K562 (cell line): ENCODE measurements at regions not wholly inside any gene's neighbourhood (a gene's known extent, or its start where the extent isn't known, plus 50 kb on each side); places are given as distances from the start of the nearest gene placed in this dataset.
A peak's percentile ranks its signal among the peaks of the same experiment; 100 is the strongest.

Source experiments
- ATAC-seq: fragments of 200-7000 bp; cut with Tn5 transposase; 3 replicates; pipeline ENCODE4 v1.9.1; 2020; ENCODE audit warnings: moderate library complexity
- BruUV-seq: library from RNA; stranded (reverse); fragments of 400-500 nt; replicated peaks from 2 replicates; lab custom pipeline; 2021; lab: Mats Ljungman, UMichigan
- CTCF ChIA-PET: fragments of 300-600 bp; formaldehyde crosslinking; extraction: SDS; loops from one replicate; lab custom pipeline; 2021; ENCODE audit warnings: low intra/inter-chr PET ratio; lab: Yijun Ruan, JAX
- POLR2A ChIA-PET: fragments of 300-600, 350-650 bp; sonication (Branson Sonifier 250); formaldehyde crosslinking; extraction: SDS; loops from one replicate; lab custom pipeline; 2021; ENCODE audit warnings: antibody characterized with exemption, inconsistent platforms; lab: Yijun Ruan, JAX
- DNase-seq, 4 experiments: peaks; one replicate each; pipeline versions ENCODE4 v3.0.0 to v3.0.0-alpha.2; 2011 to 2018; ENCODE audit warnings: low spot score in 3 of 4, mixed read lengths in 3 of 4; ENCODE audit errors: extremely low read depth in 1 of 4
- FAIRE-seq: peaks from 2 replicates; lab custom pipeline; 2011; peaks lifted over from hg19 to GRCh38; lab: Jason Lieb, UNC
- H2AFZ ChIP-seq: 2 replicates; pipeline ENCODE4 v1.6.0; 2011; ENCODE audit warnings: low read depth, low read length, control low read depth, inconsistent platforms
- H3K27ac ChIP-seq: fragments of 200-600 bp; 3 replicates; pipeline ENCODE4 v1.8.0; 2011; ENCODE audit warnings: low read depth, mild to moderate bottlenecking, control low read depth, inconsistent platforms, low read length, moderate library complexity, mixed read lengths; ENCODE audit errors: extremely low read depth
- H3K27me3 ChIP-seq, 2 experiments: fragments of 300-600 bp in 1 of 2; 2 replicates in 1 of 2; 3 replicates in 1 of 2; pipeline versions ENCODE4 v1.6.0 to v1.8.0; 2011; ENCODE audit warnings: inconsistent platforms in 2 of 2, low read length in 2 of 2, mild to moderate bottlenecking in 1 of 2, mixed read lengths in 1 of 2, moderate library complexity in 1 of 2; ENCODE audit not compliant: control insufficient read depth in 2 of 2, insufficient read depth in 2 of 2
- H3K36me3 ChIP-seq: fragments of 300-600 bp; 3 replicates; pipeline ENCODE4 v1.8.0; 2011; ENCODE audit warnings: mild to moderate bottlenecking, low read length, inconsistent platforms; ENCODE audit not compliant: control insufficient read depth, insufficient read depth
- H3K4me1 ChIP-seq, 2 experiments: fragments of 200-600 bp in 1 of 2; replicated peaks in 1 of 2; 2 replicates in 1 of 2; 3 replicates in 1 of 2; pipeline versions ENCODE4 v1.5.1 to v1.8.0; 2011; ENCODE audit warnings: inconsistent platforms in 2 of 2, low read length in 2 of 2, mild to moderate bottlenecking in 1 of 2, mixed read lengths in 1 of 2, moderate library complexity in 1 of 2; ENCODE audit not compliant: control insufficient read depth in 2 of 2, insufficient read depth in 2 of 2
- H3K4me2 ChIP-seq: 2 replicates; pipeline ENCODE4 v1.6.1; 2011; ENCODE audit warnings: low read length, control low read depth, inconsistent platforms, mixed read lengths; ENCODE audit not compliant: insufficient read depth
- H3K4me3 ChIP-seq: fragments of 200-600 bp; sonication (generic), shearing (Covaris generic); 2 replicates; pipeline ENCODE4 v1.5.1; 2016; ENCODE audit warnings: control low read depth, inconsistent platforms
- H3K79me2 ChIP-seq: fragments of 200-600 bp; 3 replicates; pipeline ENCODE4 v1.8.0; 2011; ENCODE audit warnings: low read length, inconsistent platforms; ENCODE audit not compliant: control insufficient read depth, insufficient read depth
- H3K9ac ChIP-seq, 2 experiments: 2 replicates each; pipeline versions ENCODE4 v1.6.0 to v1.6.1; 2011; ENCODE audit warnings: low read depth in 2 of 2, low read length in 2 of 2, control low read depth in 1 of 2, inconsistent platforms in 1 of 2, mild to moderate bottlenecking in 1 of 2, mixed read lengths in 1 of 2; ENCODE audit not compliant: insufficient read depth in 1 of 2
- H3K9me1 ChIP-seq: one replicate; pipeline ENCODE4 v1.6.0; 2011; ENCODE audit warnings: inconsistent platforms, mild to moderate bottlenecking, low read length, moderate library complexity; ENCODE audit not compliant: control insufficient read depth, insufficient read depth
- H3K9me3 ChIP-seq: replicated peaks from 2 replicates; pipeline ENCODE4 v1.5.1; 2011; ENCODE audit warnings: low read depth, low read length, inconsistent platforms; ENCODE audit not compliant: control insufficient read depth, insufficient read depth
- H4K20me1 ChIP-seq: replicated peaks from 2 replicates; pipeline ENCODE4 v1.6.1; 2011; ENCODE audit warnings: low read length, inconsistent platforms, mixed read lengths; ENCODE audit not compliant: control insufficient read depth, insufficient read depth
- BRCA1 ChIP-seq, 2 experiments: fragments of 450-650 bp in 1 of 2; sonication (generic) in 1 of 2; formaldehyde crosslinking in 1 of 2; IDR thresholded peaks; 2 replicates each; pipeline versions ENCODE4 v1.5.0 to v1.6.1; 2017 to 2020; ENCODE audit warnings: mild to moderate bottlenecking in 1 of 2, missing genetic modification reagents in 1 of 2
- FOXJ3 ChIP-seq: sonication (generic); formaldehyde crosslinking; IDR thresholded peaks from 2 replicates; pipeline ENCODE4 v1.4.0; 2020; ENCODE audit warnings: mild to moderate bottlenecking, missing genetic modification reagents
- HMG20B ChIP-seq: fragments of 250-450 bp; sonication (Bioruptor Pico); IDR thresholded peaks from 2 replicates; pipeline ENCODE4 v1.5.0; 2021; ENCODE audit warnings: mild to moderate bottlenecking
- MCM2 ChIP-seq: fragments of 450-650 bp; IDR thresholded peaks from 2 replicates; pipeline ENCODE4 v1.6.1; 2017; ENCODE audit warnings: low read depth, mild to moderate bottlenecking
- POU5F1 ChIP-seq: fragments of 150-350 bp; IDR thresholded peaks from 2 replicates; pipeline ENCODE4 v1.6.1; 2014; ENCODE audit warnings: borderline replicate concordance, low read length, low read depth, mild to moderate bottlenecking; ENCODE audit not compliant: partially characterized antibody
- RBM34 ChIP-seq: fragments of 200-400 bp; formaldehyde crosslinking; IDR thresholded peaks from 2 replicates; pipeline ENCODE4 v1.6.1; 2018; ENCODE audit warnings: low read length, borderline replicate concordance; ENCODE audit not compliant: insufficient read depth
- ZFP1 ChIP-seq: fragments of 450-650 bp; formaldehyde crosslinking; IDR thresholded peaks from 2 replicates; pipeline ENCODE4 v1.4.0; 2020; ENCODE audit warnings: mild to moderate bottlenecking, mixed read lengths
- ZNF561 ChIP-seq: fragments of 450-650 bp; formaldehyde crosslinking; conservative IDR thresholded peaks from 2 replicates; pipeline ENCODE4 v1.4.0; 2020; ENCODE audit warnings: mild to moderate bottlenecking, moderate library complexity
- ZNF644 ChIP-seq: fragments of 200-800 bp; sonication (Bioruptor generic); IDR thresholded peaks from 2 replicates; pipeline ENCODE4 v1.6.1; 2016; ENCODE audit warnings: low read depth, missing genetic modification characterization, missing compliant biosample characterization
- WGBS: fragments of 100-300 bp; shearing (Covaris generic); methylation state at CpG from one replicate; pipeline ENCODE4 v1.1.6; 2016; ENCODE audit warnings: low coverage, mixed read lengths; ENCODE audit not compliant: insufficient coverage; ENCODE audit errors: missing lambda C conversion rate; 5-methylcytosine and 5-hydroxymethylcytosine counted together
- in situ Hi-C: fragments of 300-500 bp; cut with MboI; formaldehyde crosslinking; loops from 4 replicates; pipeline ENCODE4 v1.15.0; 2018; ENCODE audit warnings: inconsistent platforms, mixed read lengths
- intact Hi-C: fragments of 100-400 bp; cut with micrococcal nuclease; formaldehyde crosslinking; loops from 2 replicates; pipeline ENCODE4 v1.14.2; 2022
- TF ChIP-seq, protein P1 (sequence below): fragments of 450-650 bp; IDR thresholded peaks from 2 replicates; pipeline ENCODE4 v1.6.1; 2016; ENCODE audit warnings: antibody characterized with exemption
- TF ChIP-seq, protein P2 (sequence below), 3 experiments: IDR thresholded peaks in 2 of 3; conservative IDR thresholded peaks in 1 of 3; 2 replicates each; pipeline ENCODE4 v1.5.1; 2011 to 2012; ENCODE audit warnings: low read length in 3 of 3, mild to moderate bottlenecking in 3 of 3, control low read depth in 2 of 3, improper control_type of control experiment in 1 of 3, inconsistent platforms in 1 of 3, low read depth in 1 of 3, mixed read lengths in 1 of 3, moderate library complexity in 1 of 3; ENCODE audit not compliant: insufficient read depth in 2 of 3

- peak overlapping the region; percentile 35 for H2AFZ ChIP-seq
- intact Hi-C loops (no loop called here), in situ Hi-C loops (no loop called here)
- ChIA-PET CTCF (no interaction called here), POLR2A (no interaction called here)
- ATAC-seq (no peak; the same call in 2 of the 3 replicates), DNase-seq (no peak), FAIRE-seq (no peak)
- H4K20me1 ChIP-seq, result no peaks in the 10 kb centered on the region
- H3K9me1 ChIP-seq, result no peaks in the 10 kb centered on the region
- no peak overlapping the region for H3K27ac ChIP-seq
- H3K4me1 ChIP-seq, result no peaks in the 10 kb centered on the region
- WGBS, result 75% methylated on average over 3 of the region's 3 CpGs
- BruUV-seq, result no TSS peak
- H3K4me2 ChIP-seq, result no peak overlapping the region
- no peaks in the 10 kb centered on the region for H3K27me3 ChIP-seq
- H3K9me3 ChIP-seq, result no peaks in the 10 kb centered on the region
- no peak overlapping the region for H3K4me3 ChIP-seq
- H3K9ac ChIP-seq, result no peak overlapping the region
- no peaks in the 10 kb centered on the region for H3K36me3 ChIP-seq
- no peaks in the 10 kb centered on the region for H3K79me2 ChIP-seq
- TF ChIP-seq, protein P1, sequence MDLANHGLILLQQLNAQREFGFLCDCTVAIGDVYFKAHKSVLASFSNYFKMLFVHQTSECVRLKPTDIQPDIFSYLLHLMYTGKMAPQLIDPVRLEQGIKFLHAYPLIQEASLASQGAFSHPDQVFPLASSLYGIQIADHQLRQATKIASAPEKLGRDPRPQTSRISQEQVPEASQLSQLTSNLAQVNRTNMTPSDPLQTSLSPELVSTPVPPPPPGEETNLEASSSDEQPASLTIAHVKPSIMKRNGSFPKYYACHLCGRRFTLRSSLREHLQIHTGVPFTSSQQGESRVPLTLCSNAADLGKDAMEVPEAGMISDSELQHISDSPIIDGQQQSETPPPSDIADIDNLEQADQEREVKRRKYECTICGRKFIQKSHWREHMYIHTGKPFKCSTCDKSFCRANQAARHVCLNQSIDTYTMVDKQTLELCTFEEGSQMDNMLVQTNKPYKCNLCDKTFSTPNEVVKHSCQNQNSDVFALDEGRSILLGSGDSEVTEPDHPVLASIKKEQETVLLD, result no peak
- TF ChIP-seq MCM2 (no peak), ZFP1 (CRISPR knock-in tag) (no peak), POU5F1 (no peak), FOXJ3 (CRISPR knock-in tag) (no peak), ZNF644 (no peak), RBM34 (no peak), BRCA1 (IDR thresholded peaks at IDR 0.05) (no peak), BRCA1 (CRISPR knock-in tag; IDR thresholded peaks at IDR 0.05) (no peak), ZNF561 (CRISPR knock-in tag) (no peak), HMG20B (CRISPR knock-in tag) (no peak)
- TF ChIP-seq, protein P2, sequence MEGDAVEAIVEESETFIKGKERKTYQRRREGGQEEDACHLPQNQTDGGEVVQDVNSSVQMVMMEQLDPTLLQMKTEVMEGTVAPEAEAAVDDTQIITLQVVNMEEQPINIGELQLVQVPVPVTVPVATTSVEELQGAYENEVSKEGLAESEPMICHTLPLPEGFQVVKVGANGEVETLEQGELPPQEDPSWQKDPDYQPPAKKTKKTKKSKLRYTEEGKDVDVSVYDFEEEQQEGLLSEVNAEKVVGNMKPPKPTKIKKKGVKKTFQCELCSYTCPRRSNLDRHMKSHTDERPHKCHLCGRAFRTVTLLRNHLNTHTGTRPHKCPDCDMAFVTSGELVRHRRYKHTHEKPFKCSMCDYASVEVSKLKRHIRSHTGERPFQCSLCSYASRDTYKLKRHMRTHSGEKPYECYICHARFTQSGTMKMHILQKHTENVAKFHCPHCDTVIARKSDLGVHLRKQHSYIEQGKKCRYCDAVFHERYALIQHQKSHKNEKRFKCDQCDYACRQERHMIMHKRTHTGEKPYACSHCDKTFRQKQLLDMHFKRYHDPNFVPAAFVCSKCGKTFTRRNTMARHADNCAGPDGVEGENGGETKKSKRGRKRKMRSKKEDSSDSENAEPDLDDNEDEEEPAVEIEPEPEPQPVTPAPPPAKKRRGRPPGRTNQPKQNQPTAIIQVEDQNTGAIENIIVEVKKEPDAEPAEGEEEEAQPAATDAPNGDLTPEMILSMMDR (IDR thresholded peaks at IDR 0.05 in 2 of 3, conservative IDR thresholded peaks at IDR 0.05 in 1 of 3; ENCODE audit: insufficient read depth in 2 of 3, low read depth in 1 of 3, low read length in 3 of 3), result no peak
Observed at GRCh38 chr7:12754179-12754578, 66.7 kb downstream of the ARL4A start.
